Hepatocyte (in vitro differentiated cells): ENCODE measurements at regions not wholly inside any gene's neighbourhood (a gene's known extent, or its start where the extent isn't known, plus 50 kb on each side); places are given as distances from the start of the nearest gene placed in this dataset.

ENCODE experiments used
- EZH2phosphoT487 ChIP-seq: fragments of 200-600 bp; sonication (generic); IDR thresholded peaks from one replicate; pipeline ENCODE4 v1.6.1; 2018; ENCODE audit warnings: antibody characterized with exemption, mild to moderate bottlenecking, low read depth, moderate library complexity; ENCODE audit not compliant: unreplicated experiment, severe bottlenecking
- TF ChIP-seq, protein P1 (sequence below): fragments of 200-600 bp; sonication (generic); IDR thresholded peaks from 2 replicates; pipeline ENCODE4 v1.5.1; 2016; ENCODE audit warnings: antibody characterized with exemption, mild to moderate bottlenecking; ENCODE audit not compliant: poor library complexity

- TF ChIP-seq, protein P1, sequence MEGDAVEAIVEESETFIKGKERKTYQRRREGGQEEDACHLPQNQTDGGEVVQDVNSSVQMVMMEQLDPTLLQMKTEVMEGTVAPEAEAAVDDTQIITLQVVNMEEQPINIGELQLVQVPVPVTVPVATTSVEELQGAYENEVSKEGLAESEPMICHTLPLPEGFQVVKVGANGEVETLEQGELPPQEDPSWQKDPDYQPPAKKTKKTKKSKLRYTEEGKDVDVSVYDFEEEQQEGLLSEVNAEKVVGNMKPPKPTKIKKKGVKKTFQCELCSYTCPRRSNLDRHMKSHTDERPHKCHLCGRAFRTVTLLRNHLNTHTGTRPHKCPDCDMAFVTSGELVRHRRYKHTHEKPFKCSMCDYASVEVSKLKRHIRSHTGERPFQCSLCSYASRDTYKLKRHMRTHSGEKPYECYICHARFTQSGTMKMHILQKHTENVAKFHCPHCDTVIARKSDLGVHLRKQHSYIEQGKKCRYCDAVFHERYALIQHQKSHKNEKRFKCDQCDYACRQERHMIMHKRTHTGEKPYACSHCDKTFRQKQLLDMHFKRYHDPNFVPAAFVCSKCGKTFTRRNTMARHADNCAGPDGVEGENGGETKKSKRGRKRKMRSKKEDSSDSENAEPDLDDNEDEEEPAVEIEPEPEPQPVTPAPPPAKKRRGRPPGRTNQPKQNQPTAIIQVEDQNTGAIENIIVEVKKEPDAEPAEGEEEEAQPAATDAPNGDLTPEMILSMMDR = no peak
- TF ChIP-seq EZH2phosphoT487 = no peak
These were observed 89.3 kb upstream of the SLC66A3 start for GRCh38 chr2:11065833-11066485.
